Astrocyte of the spinal cord (primary cell): ENCODE measurements at regions not wholly inside any gene's neighbourhood (a gene's known extent, or its start where the extent isn't known, plus 50 kb on each side); places are given as distances from the start of the nearest gene placed in this dataset.

Experiments used
- DNase-seq: peaks from one replicate; pipeline ENCODE4 v3.0.0; 2011; ENCODE audit warnings: low read depth, low spot score
- H3K4me3 ChIP-seq: 2 replicates; pipeline ENCODE4 v1.5.1; 2011; ENCODE audit warnings: low read depth, mild to moderate bottlenecking, low read length, moderate library complexity
- in situ Hi-C: cut with HindIII; loops from 2 replicates; pipeline ENCODE4 v1.10.0; 2017; ENCODE audit warnings: low sequenced_read_pairs
- TF ChIP-seq, protein P1 (sequence below): IDR thresholded peaks from 2 replicates; pipeline ENCODE4 v1.5.1; 2012; ENCODE audit warnings: low read depth, mild to moderate bottlenecking, low read length, inconsistent platforms

DNA sequence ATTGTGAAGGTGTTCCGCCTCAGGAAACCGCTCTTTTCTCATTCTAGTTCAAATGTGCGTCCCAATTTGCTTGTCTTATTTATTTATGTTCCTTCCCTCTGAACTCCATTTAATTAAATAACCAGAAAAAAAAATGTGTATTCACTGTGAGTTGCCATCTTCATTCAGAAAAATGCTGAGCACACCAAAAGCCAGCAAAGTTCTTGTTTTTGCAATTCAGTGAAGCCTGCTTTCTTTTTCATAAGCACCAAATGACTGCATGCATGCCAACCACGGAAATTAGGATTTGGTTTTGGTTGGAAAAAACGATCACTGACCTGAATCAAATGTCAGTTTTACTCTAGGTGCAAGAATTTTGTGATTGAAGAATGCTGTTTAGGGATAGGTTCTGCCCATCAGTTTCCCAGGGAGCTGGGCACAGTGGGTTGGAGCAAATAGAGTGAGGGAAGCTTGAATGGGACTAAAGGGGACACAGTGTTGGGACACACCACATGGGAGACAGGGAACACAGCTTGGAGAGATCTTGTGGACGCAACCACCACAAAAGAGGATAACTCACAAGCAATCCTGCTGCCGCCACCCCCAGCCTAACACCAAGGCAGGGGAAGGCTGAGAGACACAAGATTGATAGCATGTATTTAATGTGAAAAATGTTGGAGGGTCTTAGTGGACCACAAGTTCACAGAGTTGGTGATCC, 183.4 kb upstream of the GALNT2 start:
- DNase-seq = no peak
- TF ChIP-seq, protein P1, sequence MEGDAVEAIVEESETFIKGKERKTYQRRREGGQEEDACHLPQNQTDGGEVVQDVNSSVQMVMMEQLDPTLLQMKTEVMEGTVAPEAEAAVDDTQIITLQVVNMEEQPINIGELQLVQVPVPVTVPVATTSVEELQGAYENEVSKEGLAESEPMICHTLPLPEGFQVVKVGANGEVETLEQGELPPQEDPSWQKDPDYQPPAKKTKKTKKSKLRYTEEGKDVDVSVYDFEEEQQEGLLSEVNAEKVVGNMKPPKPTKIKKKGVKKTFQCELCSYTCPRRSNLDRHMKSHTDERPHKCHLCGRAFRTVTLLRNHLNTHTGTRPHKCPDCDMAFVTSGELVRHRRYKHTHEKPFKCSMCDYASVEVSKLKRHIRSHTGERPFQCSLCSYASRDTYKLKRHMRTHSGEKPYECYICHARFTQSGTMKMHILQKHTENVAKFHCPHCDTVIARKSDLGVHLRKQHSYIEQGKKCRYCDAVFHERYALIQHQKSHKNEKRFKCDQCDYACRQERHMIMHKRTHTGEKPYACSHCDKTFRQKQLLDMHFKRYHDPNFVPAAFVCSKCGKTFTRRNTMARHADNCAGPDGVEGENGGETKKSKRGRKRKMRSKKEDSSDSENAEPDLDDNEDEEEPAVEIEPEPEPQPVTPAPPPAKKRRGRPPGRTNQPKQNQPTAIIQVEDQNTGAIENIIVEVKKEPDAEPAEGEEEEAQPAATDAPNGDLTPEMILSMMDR = no peak
- in situ Hi-C loops = no loop called here
- no peak overlapping the region for H3K4me3 ChIP-seq

DNA sequence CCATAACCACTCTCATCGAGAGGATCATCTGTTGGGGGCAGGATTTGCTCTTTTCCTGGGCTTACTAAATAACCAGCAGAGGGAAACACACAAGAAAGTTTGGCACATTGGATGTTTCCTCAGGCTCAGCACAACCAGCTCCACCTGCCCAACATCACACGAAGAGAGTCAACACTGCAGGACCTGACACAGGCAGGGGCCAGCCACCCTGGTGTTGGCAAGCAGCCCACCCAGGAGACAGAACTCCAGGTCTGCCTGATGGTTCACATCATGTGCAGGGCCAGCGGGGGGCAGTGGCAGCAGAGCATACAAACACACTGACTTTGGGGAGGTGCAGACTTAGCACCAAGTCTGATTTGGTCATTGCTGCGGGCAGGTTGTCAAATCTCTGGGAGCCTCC, 182.3 kb upstream of the GALNT2 start:
- TF ChIP-seq, protein P1 = no peak
- H3K4me3 ChIP-seq = no peak overlapping the region
- no peak for DNase-seq
- in situ Hi-C loops = no loop called here

DNA sequence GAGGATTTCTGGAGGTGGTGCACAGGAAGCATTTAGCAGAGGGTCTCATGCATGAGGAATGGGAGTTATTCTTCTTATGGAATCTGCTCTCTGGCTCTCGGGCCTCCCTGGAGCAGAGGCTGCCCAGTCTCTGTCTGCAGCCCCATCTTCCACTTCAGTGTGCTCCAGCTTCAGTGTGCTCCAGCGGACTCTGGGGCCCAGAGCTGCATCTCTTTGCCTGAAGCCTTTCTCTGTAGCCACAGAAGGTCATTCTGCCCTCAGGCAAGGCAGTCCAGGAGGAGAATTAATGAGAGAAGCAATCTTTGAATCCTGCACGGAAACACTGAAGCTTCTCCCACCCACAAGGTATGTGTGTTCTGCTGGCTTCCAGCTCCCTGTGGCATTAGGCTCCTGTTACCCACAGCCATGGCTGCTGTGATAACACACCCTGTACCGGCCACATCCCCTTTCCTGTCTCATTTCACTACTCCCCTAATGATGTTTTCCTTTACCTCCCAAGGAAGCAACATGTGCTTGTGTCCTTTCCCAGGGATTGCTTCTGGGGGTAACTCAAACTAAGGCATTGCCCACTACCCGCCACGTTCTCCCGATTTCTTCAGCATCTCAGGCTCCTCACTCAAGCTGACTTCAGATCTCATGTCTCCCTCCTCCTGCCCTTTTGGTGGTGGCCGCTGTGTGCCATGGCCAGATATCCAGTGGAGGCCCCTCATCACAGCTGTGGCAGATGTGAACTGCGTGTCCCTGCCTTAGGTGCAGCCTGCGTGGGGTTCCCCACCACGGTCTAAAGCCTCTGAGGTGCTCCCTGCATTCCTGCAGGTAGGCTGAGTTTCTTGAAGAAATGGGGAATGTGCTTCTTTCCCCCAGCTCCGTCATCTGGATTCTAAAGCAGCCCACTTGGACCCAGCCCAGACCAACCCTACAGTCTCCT, 181.2 kb upstream of the GALNT2 start:
- DNase-seq = no peak
- H3K4me3 ChIP-seq = no peak overlapping the region
- TF ChIP-seq, protein P1 = no peak
- in situ Hi-C loops = no loop called here

DNA sequence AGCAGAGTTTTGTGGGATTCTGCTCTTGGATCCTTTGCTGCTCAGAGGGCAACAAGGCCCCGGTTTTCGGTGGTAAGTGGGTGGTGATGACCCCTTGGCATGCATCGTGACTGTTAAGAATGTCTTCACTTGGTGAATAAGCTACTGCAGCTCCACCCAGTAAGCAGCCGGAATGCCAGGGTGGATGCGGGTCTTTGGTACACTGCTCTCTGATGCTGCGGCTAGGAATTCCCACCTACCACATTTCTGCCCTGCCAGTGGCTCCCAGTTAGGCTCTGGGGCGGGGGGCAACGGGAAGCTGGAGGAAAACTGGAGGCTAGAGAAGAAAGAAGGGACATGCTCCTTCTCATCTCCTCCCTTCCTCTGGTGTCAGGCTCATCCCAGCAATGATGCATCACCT, 180.4 kb upstream of the GALNT2 start:
- no peak for DNase-seq
- H3K4me3 ChIP-seq = no peak overlapping the region
- TF ChIP-seq, protein P1 = no peak
- in situ Hi-C loops = no loop called here

GRCh38 chr1:229887043-229887822, 179.8 kb upstream of the GALNT2 start:
- TF ChIP-seq, protein P1 = no peak
- DNase-seq = no peak
- in situ Hi-C loops = no loop called here
- no peak overlapping the region for H3K4me3 ChIP-seq

GRCh38 chr1:229888157-229888556, 178.9 kb upstream of the GALNT2 start:
- in situ Hi-C loops = no loop called here
- TF ChIP-seq, protein P1 = no peak
- H3K4me3 ChIP-seq = no peak overlapping the region
- no peak for DNase-seq
